HG03097 (cell line): ENCODE measurements at regions not wholly inside any gene's neighbourhood (a gene's known extent, or its start where the extent isn't known, plus 50 kb on each side); places are given as distances from the start of the nearest gene placed in this dataset.
"Not testable (repeated sequence)": the region's sequence is repeated elsewhere in the genome, so short reads cannot be mapped to it uniquely, and the experiment has no call there.

Experiments used
- ATAC-seq: cut with Tn5 transposase; IDR thresholded peaks from one replicate; pipeline ENCODE4 v1.9.1; 2021; ENCODE audit not compliant: unreplicated experiment, low FRiP score

DNA sequence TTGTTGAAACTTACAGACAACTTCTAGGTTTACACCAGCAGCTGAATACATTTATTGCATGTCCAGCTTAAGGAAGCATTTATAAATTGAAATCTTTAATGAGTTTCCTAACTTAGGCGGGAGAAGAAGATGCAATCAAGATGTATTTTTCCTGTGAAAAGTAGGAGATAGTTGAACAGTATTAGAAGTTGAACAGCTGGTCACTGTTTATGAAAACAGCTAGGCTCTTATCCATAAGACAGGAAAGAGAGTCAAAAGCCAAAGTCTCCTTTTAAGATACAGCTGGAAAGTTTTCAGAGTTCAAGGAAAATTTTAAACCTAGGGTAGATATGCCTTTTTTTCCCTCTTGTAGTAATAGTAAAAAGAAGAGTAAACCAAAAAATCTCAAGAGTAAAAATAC, 236.1 kb upstream of the FERD3L start:
- ATAC-seq = no peak

DNA sequence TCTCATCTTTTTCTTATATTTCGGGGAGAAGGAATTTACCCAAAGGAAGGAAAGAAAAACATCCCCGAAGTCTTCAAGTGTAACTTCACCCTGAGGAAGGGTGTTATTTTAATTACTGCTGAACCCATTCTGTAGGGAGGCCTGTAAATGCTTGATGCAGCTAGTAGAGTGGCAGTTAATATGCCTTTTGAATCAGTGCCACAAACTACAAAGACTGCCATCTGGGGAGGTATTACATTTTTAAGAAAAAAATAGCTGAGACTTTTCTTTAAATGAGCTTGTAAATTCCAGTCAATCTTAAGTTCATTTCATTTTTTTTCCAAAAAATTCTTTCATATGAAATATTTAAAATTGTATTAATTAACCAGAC, 233.1 kb upstream of the FERD3L start:
- ATAC-seq = no peak

- ATAC-seq = no peak
Observed at GRCh38 chr7:19377611-19378344, 232.6 kb upstream of the FERD3L start.

DNA sequence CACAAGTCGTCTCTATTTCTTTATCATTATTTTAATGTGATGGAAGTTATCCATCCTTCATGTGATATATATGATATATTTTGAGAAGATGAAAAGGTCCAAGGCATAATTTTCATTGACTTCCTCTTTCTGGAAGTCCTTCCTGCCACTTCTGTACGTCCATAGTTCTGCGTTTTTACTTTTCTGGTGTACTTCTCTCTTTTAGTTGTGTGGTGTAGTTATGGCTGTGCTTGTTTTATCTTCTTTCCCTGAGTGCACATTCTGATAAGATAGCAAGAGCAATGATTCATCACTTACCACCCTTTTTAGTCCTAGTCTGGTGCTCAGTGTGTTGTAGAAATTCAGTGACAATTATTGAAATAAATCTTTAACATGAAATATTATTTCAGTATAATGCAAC, 231.3 kb upstream of the FERD3L start:
- ATAC-seq = no peak

DNA sequence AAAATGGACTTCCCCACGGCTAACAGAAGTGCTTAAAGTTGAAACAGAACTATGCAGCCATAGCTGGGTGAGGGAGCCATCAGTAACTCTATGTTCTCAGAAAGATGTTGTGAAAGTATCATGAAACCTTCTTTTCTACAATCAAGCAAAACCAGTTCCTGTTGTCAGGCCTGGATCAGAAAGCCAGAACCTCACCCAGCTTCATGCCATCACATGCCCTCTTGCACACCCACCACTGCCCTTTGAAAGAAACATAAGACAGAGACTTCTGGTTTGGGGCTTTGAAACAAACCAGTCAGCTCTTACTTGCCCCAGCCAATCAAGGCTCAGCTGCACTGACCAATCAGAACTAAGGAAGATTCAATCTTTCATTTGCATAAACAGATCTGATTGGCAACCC, 230.8 kb upstream of the FERD3L start:
- no peak for ATAC-seq

GRCh38 chr7:19373334-19373733, 228.1 kb upstream of the FERD3L start:
- ATAC-seq = no peak

DNA sequence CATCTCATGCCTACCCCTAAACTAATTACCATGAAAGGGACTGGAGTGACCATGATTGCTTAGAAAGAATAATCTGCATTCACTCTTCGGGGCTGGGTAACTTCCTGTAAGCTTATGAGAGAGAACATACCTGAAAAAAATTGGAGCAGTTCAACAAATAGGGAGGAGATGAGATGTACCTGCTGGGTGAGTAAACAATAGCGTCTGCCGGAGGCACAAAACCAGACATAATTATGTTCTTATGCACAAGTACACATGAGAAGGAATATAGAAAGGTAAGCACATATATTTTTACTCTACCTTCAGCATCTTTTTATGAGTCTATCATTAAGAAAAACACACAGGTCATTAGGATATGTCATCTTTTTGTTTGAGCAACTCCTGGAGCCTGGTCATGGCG, 224.6 kb upstream of the FERD3L start:
- no peak for ATAC-seq

- ATAC-seq = no peak
Observed at GRCh38 chr7:19369182-19369581, 224.0 kb upstream of the FERD3L start.

DNA sequence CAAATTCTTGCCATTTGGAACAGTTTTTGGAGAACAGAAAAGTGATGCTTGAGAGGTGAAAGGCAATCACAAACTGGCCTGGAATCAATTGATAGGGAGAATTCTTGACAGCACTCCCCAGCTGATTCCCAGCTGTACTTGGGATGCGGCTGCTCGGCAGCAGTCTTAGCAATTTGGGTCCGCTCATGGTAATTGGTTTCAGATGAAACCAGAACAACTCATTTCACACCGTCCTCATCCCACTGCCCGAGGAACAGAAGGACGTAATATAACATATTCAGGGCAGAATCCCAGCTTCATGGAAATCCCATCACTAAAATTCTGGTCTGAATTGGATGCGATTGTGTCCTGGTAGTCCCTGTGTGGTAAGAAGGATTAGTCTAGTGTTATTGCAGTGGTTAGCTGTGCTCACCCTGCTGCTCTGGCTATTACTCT, 223.3 kb upstream of the FERD3L start:
- ATAC-seq = no peak

GRCh38 chr7:19364950-19365349, 219.7 kb upstream of the FERD3L start:
- ATAC-seq = no peak

DNA sequence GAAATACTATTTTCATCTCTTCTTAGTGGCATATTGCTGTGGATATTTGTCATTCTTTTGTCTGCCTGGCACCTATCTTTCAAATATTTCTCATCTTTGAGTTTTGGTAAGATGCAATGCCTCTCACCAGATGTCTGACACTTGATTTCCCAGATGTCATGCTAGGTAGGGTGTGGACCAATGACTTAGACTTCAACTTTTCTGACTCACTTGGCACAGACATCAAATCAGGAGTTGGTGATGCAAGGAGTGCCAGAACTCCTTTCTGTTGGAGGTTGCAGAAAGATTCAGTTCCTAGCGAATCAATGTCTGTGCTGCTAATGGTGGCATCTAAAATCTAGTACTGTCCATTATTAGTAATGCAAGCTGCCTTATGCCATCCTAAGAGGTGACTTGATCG, 216.9 kb upstream of the FERD3L start:
- no peak for ATAC-seq

DNA sequence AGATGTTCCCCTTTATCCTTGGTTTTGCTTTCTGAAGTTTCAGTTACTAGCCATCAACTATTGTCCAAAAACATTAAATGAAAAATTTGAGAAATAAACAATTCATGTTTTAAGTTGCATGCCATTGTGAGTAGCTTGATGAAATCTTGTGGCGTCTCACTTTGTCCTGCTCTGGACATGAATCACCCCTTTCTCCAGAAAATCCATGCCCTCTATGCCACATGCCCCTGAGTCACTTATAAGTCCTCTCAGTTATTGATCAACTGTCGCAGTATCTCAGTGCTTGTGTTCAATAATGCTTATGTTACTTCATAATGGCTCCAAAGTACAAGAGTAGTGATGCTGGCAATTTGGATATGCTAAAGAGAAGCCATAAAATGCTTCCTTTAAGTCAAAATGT, 208.0 kb upstream of the FERD3L start:
- ATAC-seq = no peak

GRCh38 chr7:19352305-19352695, 207.1 kb upstream of the FERD3L start:
- no peak for ATAC-seq

- no peak for ATAC-seq
Observed at GRCh38 chr7:19351341-19352304, 206.4 kb upstream of the FERD3L start.

- ATAC-seq = no peak
Observed at GRCh38 chr7:19339512-19339911, 194.3 kb upstream of the FERD3L start.

- ATAC-seq = not testable (repeated sequence)
Observed at GRCh38 chr7:19338512-19338911, 193.3 kb upstream of the FERD3L start.

DNA sequence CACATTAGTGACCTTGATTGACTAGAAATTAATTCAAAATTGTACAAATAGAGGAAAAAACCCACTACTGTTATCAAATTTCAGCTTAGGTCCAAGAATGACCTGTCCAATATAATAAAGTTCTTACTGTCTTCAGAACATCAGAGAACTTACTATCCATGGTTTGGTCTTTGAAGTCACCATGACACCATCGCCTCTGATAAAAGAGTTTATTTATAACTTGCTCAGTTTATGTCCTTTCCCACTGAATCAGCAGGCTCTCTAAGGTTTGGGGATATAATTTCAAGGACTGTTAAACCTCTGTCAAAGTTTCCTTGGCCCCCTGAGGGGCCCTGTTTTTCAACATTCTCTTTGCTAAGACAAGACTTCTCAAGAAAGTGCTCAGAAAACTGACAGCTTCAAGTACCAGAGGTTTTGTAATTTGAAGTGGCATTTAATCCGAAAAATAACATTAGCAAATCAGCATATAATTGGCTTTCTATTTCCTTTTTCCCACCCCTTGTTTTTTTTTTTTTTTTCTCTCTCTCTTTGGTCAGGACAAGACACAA, 191.7 kb upstream of the FERD3L start:
- no peak for ATAC-seq

- no peak for ATAC-seq
Observed at GRCh38 chr7:19333706-19334105, 188.5 kb upstream of the FERD3L start.

DNA sequence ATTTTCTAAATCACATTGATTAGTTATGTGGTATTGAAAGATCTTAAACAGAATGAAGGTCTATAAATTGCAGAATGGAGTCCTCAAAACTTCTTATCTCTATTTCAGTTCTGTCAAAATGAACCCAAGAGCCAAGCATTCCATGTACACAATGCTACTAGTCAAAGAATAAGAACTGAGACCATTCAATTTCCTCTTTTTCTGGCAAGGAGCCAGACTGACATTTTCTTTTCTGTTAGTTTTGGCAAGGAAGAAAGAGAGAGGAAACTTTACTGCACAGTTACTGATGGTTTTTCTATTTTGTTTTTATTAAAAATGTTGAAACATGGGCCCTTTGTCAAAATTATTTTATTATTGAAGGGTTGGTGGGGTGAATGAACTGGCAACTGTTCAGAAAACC, 181.8 kb upstream of the FERD3L start:
- no peak for ATAC-seq

GRCh38 chr7:19322002-19322401, 176.8 kb upstream of the FERD3L start:
- no peak for ATAC-seq

DNA sequence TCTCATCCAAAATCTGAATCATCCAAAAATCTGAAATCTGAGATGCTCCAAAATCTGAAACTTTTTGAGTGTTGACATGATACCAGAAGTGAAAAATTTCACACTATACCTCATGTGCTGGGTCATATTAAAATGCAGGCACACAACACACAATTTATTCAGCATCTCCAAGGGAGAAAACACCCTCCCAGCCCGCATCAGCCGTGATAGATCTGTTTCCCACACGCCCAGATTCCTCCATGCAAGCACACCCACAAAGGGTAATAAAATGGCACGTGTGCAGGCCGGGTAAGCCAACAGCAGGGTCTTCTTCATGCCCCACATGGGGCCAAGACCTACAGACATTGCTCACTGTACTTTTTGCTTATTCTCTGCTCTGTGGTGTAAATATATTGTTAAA, 173.1 kb upstream of the FERD3L start:
- ATAC-seq = no peak

DNA sequence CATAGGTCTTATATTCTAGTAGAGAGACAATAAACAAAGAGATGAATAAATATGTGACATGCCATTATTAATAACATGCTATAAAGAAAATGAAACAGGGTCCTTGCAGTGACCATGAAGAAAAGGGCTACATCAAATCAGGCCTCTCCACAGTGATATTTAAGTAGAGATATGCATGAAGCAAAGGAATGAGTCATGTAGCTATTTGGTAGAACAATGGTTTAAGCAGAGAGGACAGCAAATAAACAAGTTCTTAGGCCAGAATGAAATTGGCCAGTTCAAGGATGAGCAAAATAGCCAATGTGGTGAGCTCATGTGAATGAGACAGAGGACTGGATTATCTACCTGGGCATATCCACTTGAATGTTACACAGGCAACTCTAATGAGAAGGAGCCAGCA, 172.2 kb upstream of the FERD3L start:
- no peak for ATAC-seq
